Adrenal gland (tissue), 9 donors: ENCODE measurements at regions not wholly inside any gene's neighbourhood (a gene's known extent, or its start where the extent isn't known, plus 50 kb on each side); places are given as distances from the start of the nearest gene placed in this dataset.

Experiments used
- DNase-seq, 7 donors: peaks; one replicate each; pipeline ENCODE4 v3.0.0-alpha.2; 2019 to 2020
- H3K27ac ChIP-seq, 5 donors: fragments of 200-600 bp; sonication (generic) in 4 of 5; 1 replicate in 3 of 5; 2 replicates in 2 of 5; pipeline versions ENCODE4 v1.5.1 to v1.8.0; 2016 to 2020; ENCODE audit warnings: mild to moderate bottlenecking in 1 of 5
- H3K27me3 ChIP-seq: fragments of 200-600 bp; 2 replicates; pipeline ENCODE4 v1.8.0; 2021
- H3K36me3 ChIP-seq, 2 donors: fragments of 200-600 bp; replicated peaks in 1 of 2; 1 replicate in 1 of 2; 2 replicates in 1 of 2; pipeline versions ENCODE4 v1.5.1 to v1.8.0; 2018 to 2022
- H3K4me1 ChIP-seq, 2 donors: fragments of 200-600 bp; replicated peaks in 1 of 2; 1 replicate in 1 of 2; 2 replicates in 1 of 2; pipeline versions ENCODE4 v1.5.1 to v1.8.0; 2018 to 2021
- H3K4me3 ChIP-seq, 4 donors: fragments of 200-600 bp; sonication (generic) in 3 of 4; one replicate each; pipeline ENCODE4 v1.5.1; 2016 to 2018
- H3K9me3 ChIP-seq, 3 donors: fragments of 200-600 bp; sonication (generic) in 1 of 3; replicated peaks in 1 of 3; 1 replicate in 2 of 3; 2 replicates in 1 of 3; pipeline versions ENCODE4 v1.5.1 to v1.8.0; 2016 to 2021
- POLR2A ChIP-seq, 2 donors: fragments of 450-650 bp; IDR thresholded peaks; one replicate each; pipeline ENCODE4 v1.6.1; 2017; ENCODE audit warnings: antibody characterized with exemption in 2 of 2, mild to moderate bottlenecking in 2 of 2, moderate library complexity in 1 of 2
- WGBS, 4 donors: extraction: QIAGEN DNeasy Blood & Tissue Kit in 2 of 4; methylation state at CpG; one replicate each; pipeline versions ENCODE4 v1.1.5 to v1.1.7; 2013 to 2017; 5-methylcytosine and 5-hydroxymethylcytosine counted together
- intact Hi-C, 2 donors: fragments of 100-400 bp; cut with DNase I; formaldehyde crosslinking; loops; one replicate each; pipeline versions ENCODE4 v1.14.1 to v1.15.0; 2022 to 2023
- TF ChIP-seq, protein P1 (sequence below), 6 experiments: fragments of 450-650 bp in 4 of 6; fragments of 200-600 bp in 2 of 6; sonication (generic) in 1 of 6; IDR thresholded peaks; 1 replicate in 5 of 6; 2 replicates in 1 of 6; pipeline versions ENCODE4 v1.5.1 to v1.8.0; 2016 to 2021; ENCODE audit warnings: antibody characterized with exemption in 6 of 6, mild to moderate bottlenecking in 2 of 6, moderate library complexity in 1 of 6
- donor health status: healthy with polysubstance abuse.
- donor health status: Bipolar disorder and iron deficiency.
- donor health status: DM: yes; HTN: yes; CAD: no.
- donor health status: DM: no; HTN: no; CAD: no.
- donor health status: DM: no; HTN: no; CAD: no.

DNA sequence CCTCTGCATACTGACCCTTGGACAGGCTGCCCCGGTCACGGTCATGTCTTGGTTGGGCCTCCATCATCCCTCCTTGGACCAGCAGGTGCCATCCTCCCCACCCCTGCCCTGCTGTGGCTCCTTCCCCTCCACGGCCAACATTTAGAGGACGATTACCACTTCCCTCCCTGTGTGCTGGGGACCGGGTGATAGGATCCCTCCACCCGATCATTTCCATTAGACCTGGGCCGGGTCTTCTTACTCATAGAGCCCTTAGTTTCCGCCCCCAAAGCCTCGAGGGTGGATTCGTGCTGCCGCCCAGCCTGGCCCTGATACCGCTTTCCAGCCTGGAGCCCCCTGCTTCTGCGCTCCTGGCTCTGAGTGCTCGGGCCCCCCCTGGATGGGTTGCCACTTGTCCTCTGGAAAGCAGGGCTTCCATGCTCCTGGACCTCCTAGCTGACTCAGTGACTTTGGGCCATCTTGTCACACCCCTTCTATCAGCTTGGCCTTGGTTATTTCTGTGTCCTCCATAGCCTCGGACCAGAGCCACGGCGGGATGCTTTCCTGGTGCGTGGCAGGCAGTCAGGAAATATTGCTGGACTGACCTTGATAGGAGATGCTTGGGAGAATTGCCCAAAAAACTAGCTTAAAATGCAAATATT, 171.4 kb downstream of the SEC14L1 start:
- intact Hi-C loops, result no loop called here
- TF ChIP-seq, protein P1, sequence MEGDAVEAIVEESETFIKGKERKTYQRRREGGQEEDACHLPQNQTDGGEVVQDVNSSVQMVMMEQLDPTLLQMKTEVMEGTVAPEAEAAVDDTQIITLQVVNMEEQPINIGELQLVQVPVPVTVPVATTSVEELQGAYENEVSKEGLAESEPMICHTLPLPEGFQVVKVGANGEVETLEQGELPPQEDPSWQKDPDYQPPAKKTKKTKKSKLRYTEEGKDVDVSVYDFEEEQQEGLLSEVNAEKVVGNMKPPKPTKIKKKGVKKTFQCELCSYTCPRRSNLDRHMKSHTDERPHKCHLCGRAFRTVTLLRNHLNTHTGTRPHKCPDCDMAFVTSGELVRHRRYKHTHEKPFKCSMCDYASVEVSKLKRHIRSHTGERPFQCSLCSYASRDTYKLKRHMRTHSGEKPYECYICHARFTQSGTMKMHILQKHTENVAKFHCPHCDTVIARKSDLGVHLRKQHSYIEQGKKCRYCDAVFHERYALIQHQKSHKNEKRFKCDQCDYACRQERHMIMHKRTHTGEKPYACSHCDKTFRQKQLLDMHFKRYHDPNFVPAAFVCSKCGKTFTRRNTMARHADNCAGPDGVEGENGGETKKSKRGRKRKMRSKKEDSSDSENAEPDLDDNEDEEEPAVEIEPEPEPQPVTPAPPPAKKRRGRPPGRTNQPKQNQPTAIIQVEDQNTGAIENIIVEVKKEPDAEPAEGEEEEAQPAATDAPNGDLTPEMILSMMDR (IDR thresholded peaks at IDR 0.05), result no peak
- TF ChIP-seq POLR2A (IDR thresholded peaks at IDR 0.05), result no peak
- DNase-seq, result peak in 6 of 7 donors; percentile 79 to 89 (median 84)
- H3K27me3 ChIP-seq, result no peaks in the 10 kb centered on the region
- peak overlapping the region in 2 of 5 donors; percentile 46 to 63 for H3K27ac ChIP-seq
- 47 to 73% (median 51%) methylated on average over 11 to 18 of the region's 18 CpGs for WGBS, 4 donors
- H3K36me3 ChIP-seq, result no peaks in the 10 kb centered on the region
- peaks cover 28 to 39% of the 10 kb centered on the region in 2 donors for H3K4me1 ChIP-seq
- H3K9me3 ChIP-seq, result no peaks in the 10 kb centered on the region
- H3K4me3 ChIP-seq, result no peak overlapping the region

GRCh38 chr17:77312786-77313599, 172.2 kb downstream of the SEC14L1 start:
- Histone ChIP-seq H3K4me3 (no peak overlapping the region), H3K36me3 (no peaks in the 10 kb centered on the region), H3K27ac (peak overlapping the region in 2 of 5 donors; percentile 46 to 63), H3K9me3 (no peaks in the 10 kb centered on the region), H3K4me1 (peaks cover 28 to 39% of the 10 kb centered on the region in 2 donors), H3K27me3 (no peaks in the 10 kb centered on the region)
- TF ChIP-seq, protein P1 (IDR thresholded peaks at IDR 0.05), result no peak
- TF ChIP-seq POLR2A (IDR thresholded peaks at IDR 0.05), result no peak
- 57 to 65% (median 59%) methylated on average over 19 to 23 of the region's 23 CpGs for WGBS, 4 donors
- DNase-seq, result peak in 6 of 7 donors; percentile 68 to 87 (median 80)
- intact Hi-C loops, result no loop called here

DNA sequence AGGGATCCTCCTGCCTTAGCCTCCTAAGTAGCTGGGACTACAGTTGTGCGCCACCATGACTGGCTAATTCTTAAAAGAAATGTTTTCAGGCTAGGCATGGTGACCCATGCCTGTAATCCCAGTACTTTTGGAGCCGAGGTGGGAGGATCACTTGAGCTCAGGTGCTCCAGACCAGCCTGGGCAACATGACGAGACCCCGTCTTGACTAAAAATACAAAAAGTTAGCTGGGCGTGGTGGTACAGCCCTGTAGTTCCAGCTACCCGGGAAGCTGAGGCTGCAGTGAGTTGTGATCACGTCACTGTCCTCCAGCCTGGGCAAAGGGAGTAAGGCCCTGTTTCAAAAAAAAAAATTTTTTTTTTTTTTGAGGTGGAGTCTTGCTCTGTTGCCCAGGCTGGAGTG, 173.1 kb downstream of the SEC14L1 start:
- no peaks in the 10 kb centered on the region for H3K27me3 ChIP-seq
- intact Hi-C loops, result no loop called here
- H3K9me3 ChIP-seq, result no peaks in the 10 kb centered on the region
- H3K4me1 ChIP-seq, result peaks cover 32 to 43% of the 10 kb centered on the region in 2 donors
- WGBS, 4 donors, result 85 to 94% (median 89%) methylated on average over 7 of the region's 7 CpGs
- peak in 3 of 7 donors; percentile 10 to 14 (median 11) for DNase-seq
- no peaks in the 10 kb centered on the region for H3K36me3 ChIP-seq
- no peak overlapping the region for H3K4me3 ChIP-seq
- peak overlapping the region in 1 of 5 donors; percentile 63 for H3K27ac ChIP-seq
- no peak for TF ChIP-seq POLR2A (IDR thresholded peaks at IDR 0.05)
- TF ChIP-seq, protein P1 (IDR thresholded peaks at IDR 0.05), result no peak

DNA sequence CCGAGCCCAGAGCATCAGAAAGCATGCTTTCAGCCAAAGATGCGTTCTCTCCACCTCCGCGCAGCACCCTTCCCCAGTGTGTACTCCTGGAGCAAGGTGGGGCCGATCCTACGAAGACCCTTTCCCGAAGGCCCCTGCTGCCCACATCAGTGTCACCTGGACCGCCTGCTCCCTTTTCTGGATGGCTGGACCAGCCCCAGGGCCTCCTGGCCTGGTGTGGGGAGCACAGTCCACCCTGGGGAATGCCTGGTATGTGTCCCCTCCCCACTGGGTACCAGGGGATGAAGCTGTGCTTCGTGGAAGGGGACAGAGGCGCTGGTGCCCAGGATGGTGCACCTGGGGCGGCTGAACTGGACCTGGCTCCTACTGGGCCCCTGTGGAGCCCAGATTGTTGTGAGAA, 173.8 kb downstream of the SEC14L1 start:
- intact Hi-C loops, result no loop called here
- DNase-seq, result peak in 3 of 7 donors; percentile 15 to 47 (median 23)
- no peaks in the 10 kb centered on the region for H3K27me3 ChIP-seq
- no peak overlapping the region for H3K4me3 ChIP-seq
- no peak for TF ChIP-seq POLR2A (IDR thresholded peaks at IDR 0.05)
- TF ChIP-seq, protein P1 (IDR thresholded peaks at IDR 0.05), result no peak
- H3K27ac ChIP-seq, result no peak overlapping the region
- no peaks in the 10 kb centered on the region for H3K36me3 ChIP-seq
- peaks cover 36 to 43% of the 10 kb centered on the region in 2 donors for H3K4me1 ChIP-seq
- H3K9me3 ChIP-seq, result no peaks in the 10 kb centered on the region
- WGBS, 4 donors, result 88 to 98% (median 94%) methylated on average over 11 of the region's 11 CpGs
